ENCODE measurements at regions not wholly inside any gene's neighbourhood (a gene's known extent, or its start where the extent isn't known, plus 50 kb on each side); places are given as distances from the start of the nearest gene placed in this dataset.

- DNase-seq = no peak
Observed at GRCh38 chr1:83769594-83770318, 229.2 kb downstream of the TTLL7 start.

GRCh38 chr1:83769072-83769471 lies 229.9 kb downstream of the TTLL7 start:
- no peak for DNase-seq

- DNase-seq = no peak
Observed at GRCh38 chr1:83766241-83766691, 232.7 kb downstream of the TTLL7 start.

- no peak for DNase-seq
Observed at GRCh38 chr1:83765125-83765524, 233.8 kb downstream of the TTLL7 start.

- no peak for DNase-seq
Observed at GRCh38 chr1:83764209-83764608, 234.7 kb downstream of the TTLL7 start.

- no peak for DNase-seq
Observed at GRCh38 chr1:83763361-83764095, 235.4 kb downstream of the TTLL7 start.

GRCh38 chr1:83762416-83762815 lies 236.5 kb downstream of the TTLL7 start:
- no peak for DNase-seq

- DNase-seq = no peak
Observed at GRCh38 chr1:83762039-83762365, 236.9 kb downstream of the TTLL7 start.

- DNase-seq = peak; percentile 58
Observed at GRCh38 chr1:83761167-83762038, 237.5 kb downstream of the TTLL7 start.

- no peak for DNase-seq
Observed at GRCh38 chr1:83760226-83761021, 238.5 kb downstream of the TTLL7 start.

- no peak for DNase-seq
Observed at GRCh38 chr1:83756984-83757717, 241.8 kb downstream of the TTLL7 start.

GRCh38 chr1:83751602-83752001 lies 247.3 kb downstream of the TTLL7 start:
- no peak for DNase-seq

- DNase-seq = no peak
Observed at GRCh38 chr1:83750201-83750600, 248.7 kb downstream of the TTLL7 start.

- DNase-seq = no peak
Observed at GRCh38 chr1:83747853-83748482, 251.0 kb downstream of the TTLL7 start.

GRCh38 chr1:83746234-83746633 lies 252.7 kb downstream of the TTLL7 start:
- DNase-seq = no peak

- no peak for DNase-seq
Observed at GRCh38 chr1:83742446-83742845, 256.5 kb downstream of the TTLL7 start.

GRCh38 chr1:83741770-83742169 lies 257.2 kb downstream of the TTLL7 start:
- DNase-seq = no peak

- no peak for DNase-seq
Observed at GRCh38 chr1:83741348-83741747, 257.6 kb downstream of the TTLL7 start.

GRCh38 chr1:83735526-83735925 lies 263.4 kb downstream of the TTLL7 start:
- DNase-seq = no peak

GRCh38 chr1:83734420-83734819 lies 264.5 kb downstream of the TTLL7 start:
- DNase-seq = no peak

- no peak for DNase-seq
Observed at GRCh38 chr1:83725735-83726360, 273.1 kb downstream of the TTLL7 start.

Measured in femur (tissue), 1 donor.